ENCODE measurements at regions not wholly inside any gene's neighbourhood (a gene's known extent, or its start where the extent isn't known, plus 50 kb on each side); places are given as distances from the start of the nearest gene placed in this dataset.

DNA sequence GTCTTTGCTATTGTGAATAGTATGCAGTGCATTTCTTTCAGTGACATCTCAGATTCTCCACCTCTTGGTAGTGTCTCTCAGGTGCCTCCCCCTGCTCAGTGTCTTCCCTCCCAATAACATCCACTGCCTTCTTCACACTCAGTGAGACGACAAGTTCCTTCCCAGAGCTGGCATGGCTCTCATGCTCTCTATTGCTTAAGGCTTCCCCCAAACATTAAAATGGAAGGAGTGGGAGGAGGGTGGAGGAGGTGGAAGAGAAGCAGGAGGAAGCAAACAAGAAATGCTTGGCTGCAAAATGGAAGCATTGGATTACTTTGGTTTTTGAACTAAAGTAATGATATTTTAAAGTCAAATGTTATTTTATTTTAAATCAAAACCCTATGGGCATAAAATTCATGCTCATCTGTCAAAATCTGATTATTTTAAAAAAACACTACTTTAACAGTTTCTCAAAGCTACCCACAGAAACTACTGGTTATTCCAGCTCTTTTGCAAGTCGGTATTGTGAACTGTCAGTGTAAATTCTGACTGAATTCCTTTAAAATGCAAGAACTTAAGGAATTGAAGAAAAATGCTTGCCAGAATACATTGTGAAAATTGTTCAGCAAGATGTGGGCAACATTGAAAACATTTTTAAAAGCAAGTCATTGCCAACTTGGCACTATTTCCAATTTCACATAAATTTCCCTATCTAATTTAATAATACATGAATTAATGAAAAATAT is 727.6 kb upstream of the ARGLU1 start:
- TF ChIP-seq ZNF274 (IDR thresholded peaks at IDR 0.05; ENCODE audit: low read depth, low read length) = no peak
- H3K4me3 ChIP-seq (ENCODE audit: low read length) = no peak overlapping the region

DNA sequence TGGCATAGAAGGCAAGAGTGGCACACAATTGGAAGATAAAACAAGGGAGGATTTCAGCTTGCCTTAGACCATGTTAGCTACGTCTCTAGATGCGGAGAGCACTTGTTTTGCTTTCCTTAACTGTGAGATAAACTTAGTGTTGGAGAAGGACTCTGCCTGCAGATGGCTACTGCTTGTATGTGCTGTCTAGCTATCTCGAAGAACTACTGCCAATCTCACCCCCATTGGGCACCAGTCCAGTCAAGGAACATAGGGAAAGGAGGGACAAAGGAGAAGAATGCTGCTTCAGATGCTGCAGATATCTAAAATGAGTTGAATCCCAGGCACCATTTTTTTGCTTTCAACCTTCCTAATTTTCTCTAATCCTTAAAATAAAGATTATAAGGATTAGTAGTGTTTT is 726.0 kb upstream of the ARGLU1 start:
- H3K4me3 ChIP-seq (ENCODE audit: low read length) = no peak overlapping the region
- no peak for TF ChIP-seq ZNF274 (IDR thresholded peaks at IDR 0.05; ENCODE audit: low read depth, low read length)

DNA sequence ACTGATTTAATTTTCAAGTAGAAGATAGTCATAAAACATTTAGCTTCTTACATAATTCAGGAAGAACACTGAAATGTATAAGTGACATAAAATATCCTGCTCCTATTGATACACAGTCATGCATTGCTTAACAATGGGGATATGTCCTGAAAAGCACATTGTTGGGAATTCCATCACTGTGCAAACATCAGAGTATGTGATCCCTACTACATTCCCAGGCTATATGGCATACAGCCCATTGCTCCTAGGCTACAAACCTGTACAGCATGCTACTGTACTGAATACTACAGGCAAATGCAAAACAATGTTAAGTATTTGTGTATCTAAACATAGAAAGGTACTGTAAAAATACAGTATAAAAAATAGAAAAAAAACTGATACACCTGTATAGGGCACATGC is 723.9 kb upstream of the ARGLU1 start:
- TF ChIP-seq ZNF274 (IDR thresholded peaks at IDR 0.05; ENCODE audit: low read depth, low read length) = no peak
- H3K4me3 ChIP-seq (ENCODE audit: low read length) = no peak overlapping the region

DNA sequence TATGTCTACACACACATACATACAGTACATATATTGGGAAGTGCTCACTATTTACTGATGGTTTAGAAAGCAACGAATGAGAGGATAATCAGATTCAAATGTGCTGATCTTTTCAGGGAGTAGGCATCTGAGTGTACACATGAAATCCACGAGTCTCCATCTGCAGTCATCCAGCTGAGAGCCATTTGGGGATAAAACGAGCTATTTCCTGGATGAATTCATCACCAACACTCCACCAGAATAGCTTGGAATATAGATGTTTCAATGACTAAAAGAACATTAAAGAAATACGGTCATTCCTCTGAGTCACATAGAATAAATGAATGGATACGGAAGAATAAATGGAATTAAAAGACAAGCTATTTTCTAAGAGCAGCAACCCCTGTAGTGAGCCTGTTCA is 721.6 kb upstream of the ARGLU1 start:
- no peak for TF ChIP-seq ZNF274 (IDR thresholded peaks at IDR 0.05; ENCODE audit: low read depth, low read length)
- H3K4me3 ChIP-seq (ENCODE audit: low read length) = no peak overlapping the region

DNA sequence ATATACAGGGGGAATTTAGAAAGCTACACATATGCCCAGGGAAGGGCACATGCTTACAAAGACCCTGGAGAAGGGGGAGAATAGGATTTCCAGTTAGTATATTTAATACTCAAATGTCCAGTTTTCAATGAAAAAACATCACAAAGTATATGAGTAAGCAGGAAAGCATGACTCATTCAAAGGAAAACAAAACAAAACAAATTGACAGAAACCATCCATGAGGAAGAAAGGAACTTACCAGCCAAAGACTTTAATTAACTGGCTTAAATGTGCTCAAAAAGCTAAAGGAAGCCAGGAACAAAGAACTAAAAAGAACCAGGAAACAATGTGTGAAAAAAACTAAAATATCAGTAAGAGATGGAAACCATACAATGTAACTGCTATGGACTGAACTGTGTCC is 716.2 kb upstream of the ARGLU1 start:
- H3K4me3 ChIP-seq (ENCODE audit: low read length) = no peak overlapping the region
- no peak for TF ChIP-seq ZNF274 (IDR thresholded peaks at IDR 0.05; ENCODE audit: low read depth, low read length)

DNA sequence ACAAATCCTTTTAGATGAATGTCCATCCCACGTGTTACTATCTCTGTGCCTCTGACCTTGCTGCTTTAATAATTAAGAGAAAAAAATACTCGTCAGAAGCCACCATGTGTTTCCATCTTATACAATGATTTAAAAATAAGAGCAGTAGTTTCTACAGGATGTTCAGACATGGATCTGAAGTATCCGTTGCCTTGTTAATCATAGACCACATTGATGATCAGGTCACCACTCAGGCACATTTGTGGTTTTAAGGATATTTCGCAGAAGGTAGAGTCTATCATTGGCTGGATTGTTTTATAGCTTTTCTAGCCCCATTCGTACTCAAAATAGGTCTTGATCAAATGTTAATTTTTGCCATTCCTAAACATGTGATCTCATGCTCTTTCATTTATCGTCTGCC is 710.0 kb upstream of the ARGLU1 start:
- H3K4me3 ChIP-seq (ENCODE audit: low read length) = no peak overlapping the region
- TF ChIP-seq ZNF274 (IDR thresholded peaks at IDR 0.05; ENCODE audit: low read depth, low read length) = no peak

DNA sequence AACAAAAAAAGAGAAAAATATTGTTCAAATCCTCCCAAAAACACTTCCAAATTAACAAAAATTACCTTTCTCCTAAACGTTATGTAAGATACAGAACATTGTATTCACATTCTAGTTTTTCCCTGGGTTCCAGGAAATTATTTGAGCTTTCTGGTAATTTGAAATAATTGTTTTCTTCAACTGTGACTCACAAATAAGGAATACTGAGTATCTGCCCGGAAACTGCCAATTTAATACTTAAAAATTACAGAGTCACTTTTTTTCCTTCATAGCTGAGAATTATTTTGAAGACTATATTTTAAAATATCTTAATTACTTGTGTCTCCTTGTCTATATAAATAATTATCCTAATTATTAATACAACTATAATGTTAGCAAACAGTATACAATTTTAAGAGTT is 709.0 kb upstream of the ARGLU1 start:
- H3K4me3 ChIP-seq (ENCODE audit: low read length) = no peak overlapping the region
- TF ChIP-seq ZNF274 (IDR thresholded peaks at IDR 0.05; ENCODE audit: low read depth, low read length) = no peak

DNA sequence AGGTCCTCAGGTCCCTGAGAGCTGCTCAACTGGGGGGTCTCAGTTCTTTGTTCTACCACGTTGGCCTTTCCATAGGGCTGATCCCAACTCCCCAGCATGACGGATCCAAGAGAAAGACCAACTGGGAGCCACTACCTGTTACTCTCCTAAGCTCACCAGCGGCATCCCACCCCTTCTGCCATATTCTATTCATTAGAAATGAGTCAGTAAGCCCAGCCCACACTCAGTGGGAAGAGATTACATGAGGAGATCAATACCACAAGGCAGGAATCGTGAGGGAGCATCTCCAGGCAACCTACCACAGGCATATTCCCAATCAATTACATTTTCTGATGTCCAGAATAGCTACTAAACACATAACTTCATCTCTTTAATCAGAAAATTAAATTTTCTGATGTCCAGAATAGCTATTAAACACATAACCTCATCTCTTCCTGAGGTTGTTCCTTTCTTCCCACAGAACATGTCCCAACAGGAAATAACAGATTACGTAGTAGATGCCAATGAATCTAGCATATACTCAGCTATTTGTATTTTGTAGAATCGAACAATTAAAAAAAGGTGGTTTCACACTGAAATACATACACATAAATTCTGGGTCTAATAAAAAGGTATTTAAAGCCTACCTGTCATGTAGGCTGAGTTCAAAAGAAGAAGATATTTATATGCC is 708.1 kb upstream of the ARGLU1 start:
- H3K4me3 ChIP-seq (ENCODE audit: low read length) = no peak overlapping the region
- no peak for TF ChIP-seq ZNF274 (IDR thresholded peaks at IDR 0.05; ENCODE audit: low read depth, low read length)

DNA sequence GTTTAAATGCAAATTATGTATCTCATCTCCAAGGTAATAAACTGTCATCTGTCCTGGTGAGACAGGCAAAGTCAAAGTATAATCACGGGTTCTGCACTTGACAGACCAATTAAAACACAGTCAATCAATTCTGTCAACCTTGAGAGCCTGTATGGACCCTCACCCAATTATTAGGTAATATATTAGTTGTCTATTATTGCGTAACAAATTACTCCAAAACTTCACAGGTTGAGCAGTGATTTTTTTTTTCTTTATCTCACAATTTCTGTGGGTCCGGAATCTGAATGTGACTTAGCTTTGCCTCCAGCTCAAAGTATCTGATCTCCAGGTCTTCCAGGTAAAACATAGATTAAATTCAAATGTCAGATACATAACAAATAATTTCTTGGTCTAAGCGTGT is 707.4 kb upstream of the ARGLU1 start:
- TF ChIP-seq ZNF274 (IDR thresholded peaks at IDR 0.05; ENCODE audit: low read depth, low read length) = no peak
- H3K4me3 ChIP-seq (ENCODE audit: low read length) = no peak overlapping the region

DNA sequence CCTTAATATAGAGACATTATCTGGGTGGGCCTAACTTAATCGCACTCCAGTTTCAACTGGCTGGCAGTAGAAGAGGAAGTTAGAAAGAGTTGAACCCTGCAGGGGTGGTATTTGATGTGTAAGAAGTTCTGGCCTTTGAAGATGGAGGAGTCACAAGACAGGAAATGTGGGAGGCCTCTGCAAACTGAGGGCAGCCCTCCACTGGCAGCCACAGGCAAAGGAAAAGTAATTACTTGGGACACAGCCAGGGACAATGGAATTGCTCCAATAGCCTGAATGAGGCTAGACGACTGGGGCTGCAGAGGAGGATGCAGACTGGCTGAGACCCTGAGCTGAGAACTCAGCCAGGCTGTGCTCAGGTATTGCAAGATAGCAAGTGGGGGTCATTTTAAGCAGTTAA is 703.3 kb upstream of the ARGLU1 start:
- TF ChIP-seq ZNF274 (IDR thresholded peaks at IDR 0.05; ENCODE audit: low read depth, low read length) = no peak
- no peak overlapping the region for H3K4me3 ChIP-seq (ENCODE audit: low read length)

DNA sequence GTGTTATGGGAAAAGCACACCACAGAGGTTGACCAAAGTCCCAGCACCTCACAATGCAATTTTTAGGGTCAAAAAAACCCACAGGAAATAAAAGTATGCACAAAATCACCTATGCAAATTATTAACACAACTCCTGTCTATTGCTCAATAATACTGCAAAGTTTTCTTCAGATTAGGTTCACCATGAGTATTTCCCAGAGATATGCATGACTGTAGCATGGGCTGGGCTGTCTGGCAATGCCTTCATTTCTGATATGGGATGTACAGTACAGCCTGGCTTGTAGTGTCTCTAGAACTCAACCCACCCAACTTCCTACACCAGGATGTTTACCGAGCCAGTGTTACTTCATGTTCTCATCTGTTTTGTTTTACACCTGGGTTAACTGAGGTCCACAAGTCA is 698.7 kb upstream of the ARGLU1 start:
- TF ChIP-seq ZNF274 (IDR thresholded peaks at IDR 0.05; ENCODE audit: low read depth, low read length) = no peak
- no peak overlapping the region for H3K4me3 ChIP-seq (ENCODE audit: low read length)

DNA sequence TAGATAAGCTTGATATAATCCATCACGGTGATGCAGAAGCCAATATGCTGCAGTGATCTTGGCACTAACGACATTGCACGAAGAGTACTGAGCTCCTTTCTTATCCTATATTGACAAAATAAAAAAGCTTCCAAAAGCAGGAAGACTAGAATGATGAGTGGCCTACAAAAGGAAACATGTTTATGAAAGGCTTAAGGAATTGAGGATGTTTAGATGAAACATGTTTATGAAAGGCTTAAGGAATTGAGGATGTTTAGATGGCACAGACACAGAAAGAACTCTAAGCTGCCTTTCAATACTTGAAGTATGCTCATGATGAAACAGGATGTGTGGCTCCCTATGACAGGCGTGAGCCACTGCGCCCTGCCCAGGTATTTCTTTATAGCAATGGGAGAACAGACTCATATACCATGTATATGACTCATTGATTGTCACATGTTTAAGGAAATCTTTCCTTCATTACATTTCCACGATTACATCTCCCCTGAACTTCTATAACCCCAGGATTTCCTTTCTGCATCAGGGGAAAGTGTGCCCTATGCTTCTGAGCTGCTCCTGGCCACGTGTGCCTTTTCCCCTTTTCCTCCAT is 690.8 kb upstream of the ARGLU1 start:
- H3K4me3 ChIP-seq (ENCODE audit: low read length) = no peak overlapping the region
- no peak for TF ChIP-seq ZNF274 (IDR thresholded peaks at IDR 0.05; ENCODE audit: low read depth, low read length)

DNA sequence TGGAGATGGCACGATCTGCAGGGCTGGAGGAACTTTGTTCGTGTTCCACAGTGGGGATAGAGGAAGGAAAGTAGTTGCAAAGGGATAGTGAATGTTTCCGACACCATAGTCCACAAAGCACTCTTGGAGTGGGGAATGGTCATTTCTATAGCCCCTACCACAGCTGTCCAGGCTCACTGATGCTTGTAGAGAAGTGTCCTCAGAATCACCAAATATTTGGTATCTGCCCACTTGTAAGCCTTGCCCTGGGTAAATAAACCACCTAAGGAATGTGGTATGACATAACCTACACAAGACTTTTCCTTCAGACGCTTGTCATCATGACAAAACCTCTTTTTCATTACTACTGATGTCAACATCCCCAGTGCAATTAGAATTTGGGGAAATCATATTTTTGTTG is 686.5 kb upstream of the ARGLU1 start:
- H3K4me3 ChIP-seq (ENCODE audit: low read length) = no peak overlapping the region
- no peak for TF ChIP-seq ZNF274 (IDR thresholded peaks at IDR 0.05; ENCODE audit: low read depth, low read length)

DNA sequence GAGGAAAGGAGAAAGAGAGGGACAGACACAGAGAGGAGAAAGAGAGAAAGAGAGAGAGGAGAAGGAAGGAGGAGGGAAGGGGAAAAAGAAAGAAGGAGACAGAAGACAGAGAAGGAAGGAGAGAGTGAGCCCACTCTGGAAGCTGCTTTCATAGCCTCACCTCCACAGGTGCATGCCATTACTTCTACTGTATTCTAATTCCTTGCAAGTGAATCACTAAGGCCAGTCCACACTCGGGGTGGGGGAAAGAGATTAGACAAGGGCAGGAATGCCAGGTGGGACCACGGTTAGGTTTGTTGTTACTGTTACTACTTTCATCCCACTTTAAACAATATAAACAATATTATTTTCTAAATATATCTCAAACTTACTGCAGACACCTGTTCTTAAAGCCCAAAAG is 684.5 kb upstream of the ARGLU1 start:
- TF ChIP-seq ZNF274 (IDR thresholded peaks at IDR 0.05; ENCODE audit: low read depth, low read length) = no peak
- H3K4me3 ChIP-seq (ENCODE audit: low read length) = no peak overlapping the region

DNA sequence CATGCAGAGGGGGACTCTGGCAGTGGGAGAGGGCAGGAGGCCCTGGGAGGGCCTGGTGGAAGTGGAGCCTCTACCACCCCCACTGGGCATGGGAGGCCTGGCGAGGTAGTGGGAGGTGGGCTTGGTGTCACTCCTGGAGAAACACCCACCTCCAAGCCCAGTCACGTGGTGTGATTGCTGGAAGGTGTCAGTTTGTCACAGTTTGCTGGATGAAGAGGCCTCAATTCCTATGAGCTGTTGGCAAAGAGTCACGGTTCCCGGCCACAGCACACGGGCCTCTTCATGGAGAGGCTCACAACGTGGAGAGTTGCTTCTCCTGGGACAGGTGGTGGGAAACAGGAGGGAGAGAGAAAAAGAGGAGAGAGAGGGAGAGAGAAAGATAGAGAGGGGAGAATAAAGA is 684.1 kb upstream of the ARGLU1 start:
- no peak overlapping the region for H3K4me3 ChIP-seq (ENCODE audit: low read length)
- TF ChIP-seq ZNF274 (IDR thresholded peaks at IDR 0.05; ENCODE audit: low read depth, low read length) = no peak
